Muscle layer of colon (tissue), 2 donors: ENCODE measurements at regions not wholly inside any gene's neighbourhood (a gene's known extent, or its start where the extent isn't known, plus 50 kb on each side); places are given as distances from the start of the nearest gene placed in this dataset.

Experiments
- H3K27ac ChIP-seq: one replicate; pipeline ENCODE4 v1.7.0; 2013; ENCODE audit warnings: low read depth, mild to moderate bottlenecking, low read length, moderate library complexity
- H3K27me3 ChIP-seq, 2 donors: one replicate each; pipeline ENCODE4 v1.7.0; 2013; ENCODE audit warnings: low read length in 2 of 2, mild to moderate bottlenecking in 2 of 2; ENCODE audit not compliant: insufficient read depth in 2 of 2, control insufficient read depth in 1 of 2
- H3K36me3 ChIP-seq: one replicate; pipeline ENCODE4 v1.7.0; 2013; ENCODE audit warnings: mild to moderate bottlenecking, low read length; ENCODE audit not compliant: insufficient read depth
- H3K4me1 ChIP-seq: one replicate; pipeline ENCODE4 v1.7.0; 2013; ENCODE audit warnings: mild to moderate bottlenecking, low read length; ENCODE audit not compliant: insufficient read depth
- H3K4me3 ChIP-seq, 2 donors: one replicate each; pipeline ENCODE4 v1.7.0; 2013; ENCODE audit warnings: low read length in 2 of 2, low read depth in 1 of 2, mild to moderate bottlenecking in 1 of 2, moderate library complexity in 1 of 2
- H3K9ac ChIP-seq: one replicate; pipeline ENCODE4 v1.7.0; 2013; ENCODE audit warnings: low read length
- H3K9me3 ChIP-seq: one replicate; pipeline ENCODE4 v1.7.0; 2013; ENCODE audit warnings: mild to moderate bottlenecking, low read length
- donor health status: abdominal sarcoma.
- donor health status: Adenocarcinoma of cecum.

GRCh38 chr12:125687403-125687802, 622.2 kb downstream of the AACS start:
- no peak overlapping the region for H3K27ac ChIP-seq
- H3K9me3 ChIP-seq, result no peaks in the 10 kb centered on the region
- H3K27me3 ChIP-seq, result no peaks in the 10 kb centered on the region
- H3K4me3 ChIP-seq, result no peak overlapping the region
- H3K4me1 ChIP-seq, result peaks cover 22% of the 10 kb centered on the region
- no peaks in the 10 kb centered on the region for H3K36me3 ChIP-seq
- no peak overlapping the region for H3K9ac ChIP-seq

- H3K27ac ChIP-seq, result no peak overlapping the region
- H3K4me1 ChIP-seq, result peaks cover 22% of the 10 kb centered on the region
- no peaks in the 10 kb centered on the region for H3K27me3 ChIP-seq
- H3K9ac ChIP-seq, result no peak overlapping the region
- no peaks in the 10 kb centered on the region for H3K36me3 ChIP-seq
- H3K9me3 ChIP-seq, result no peaks in the 10 kb centered on the region
- H3K4me3 ChIP-seq, result no peak overlapping the region
Observed at GRCh38 chr12:125687820-125688219, 622.6 kb downstream of the AACS start.

- Histone ChIP-seq H3K9ac (no peak overlapping the region), H3K36me3 (no peaks in the 10 kb centered on the region), H3K27ac (no peak overlapping the region), H3K4me3 (no peak overlapping the region), H3K4me1 (peaks cover 22% of the 10 kb centered on the region), H3K27me3 (no peaks in the 10 kb centered on the region), H3K9me3 (no peaks in the 10 kb centered on the region)
Observed at GRCh38 chr12:125688223-125688622, 623.0 kb downstream of the AACS start.

- H3K27ac ChIP-seq, result no peak overlapping the region
- H3K4me1 ChIP-seq, result peaks cover 22% of the 10 kb centered on the region
- no peak overlapping the region for H3K4me3 ChIP-seq
- H3K36me3 ChIP-seq, result no peaks in the 10 kb centered on the region
- no peak overlapping the region for H3K9ac ChIP-seq
- H3K9me3 ChIP-seq, result no peaks in the 10 kb centered on the region
- no peaks in the 10 kb centered on the region for H3K27me3 ChIP-seq
Observed at GRCh38 chr12:125688881-125689280, 623.6 kb downstream of the AACS start.

DNA sequence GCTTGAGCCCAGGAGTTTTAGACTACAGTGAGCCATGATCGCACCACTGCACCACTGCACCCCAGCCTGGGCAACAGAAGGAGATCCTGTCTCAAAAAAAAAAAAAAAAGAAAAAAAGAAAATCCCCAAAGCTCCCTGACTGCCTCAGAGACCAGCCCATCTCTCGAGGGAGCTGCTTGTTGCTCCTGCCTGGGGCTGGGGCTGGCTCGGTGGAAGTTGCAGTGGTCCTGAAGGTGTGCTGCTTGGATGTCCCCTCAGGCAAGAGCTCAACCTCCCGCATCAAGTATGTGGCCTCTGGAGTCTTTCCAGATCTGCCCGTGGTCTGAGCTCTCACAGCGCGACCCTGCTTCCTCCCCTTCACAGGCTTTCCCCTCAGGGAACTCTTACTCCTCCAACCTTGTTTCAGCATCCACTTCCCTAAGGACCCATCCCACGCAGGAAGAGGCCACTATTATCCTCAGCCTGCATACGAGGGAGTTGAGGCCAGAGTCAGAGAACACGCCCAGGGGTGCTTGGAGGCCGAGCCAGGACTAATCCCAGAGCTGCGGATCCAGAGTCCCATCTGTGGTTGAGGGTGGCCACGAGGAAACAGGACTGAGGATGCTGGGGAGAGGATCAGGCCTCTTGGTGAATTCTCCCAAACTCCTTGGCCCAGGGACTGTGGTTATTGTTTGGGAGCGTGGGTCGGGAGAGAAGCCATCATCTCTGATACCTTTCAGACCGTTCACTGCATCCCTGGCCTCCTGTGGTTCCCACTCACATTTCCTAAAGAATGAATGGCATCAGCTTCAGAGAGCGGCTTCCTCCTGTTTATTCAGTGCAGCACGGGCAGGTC, 624.6 kb downstream of the AACS start:
- H3K27ac ChIP-seq, result no peak overlapping the region
- H3K9ac ChIP-seq, result no peak overlapping the region

GRCh38 chr12:125690841-125691240, 625.6 kb downstream of the AACS start:
- Histone ChIP-seq H3K27me3 (no peaks in the 10 kb centered on the region), H3K9ac (no peak overlapping the region), H3K4me3 (no peak overlapping the region), H3K27ac (no peak overlapping the region), H3K4me1 (peaks cover 9% of the 10 kb centered on the region), H3K36me3 (no peaks in the 10 kb centered on the region), H3K9me3 (no peaks in the 10 kb centered on the region)

More for the DNA sequence above, 624.6 kb downstream of the AACS start:
- H3K27me3 ChIP-seq, result no peaks in the 10 kb centered on the region
- H3K4me1 ChIP-seq, result peaks cover 17% of the 10 kb centered on the region
- H3K36me3 ChIP-seq, result no peaks in the 10 kb centered on the region
- no peaks in the 10 kb centered on the region for H3K9me3 ChIP-seq
- no peak overlapping the region for H3K4me3 ChIP-seq

- Histone ChIP-seq H3K4me3 (no peak overlapping the region), H3K36me3 (no peaks in the 10 kb centered on the region), H3K4me1 (no peaks in the 10 kb centered on the region), H3K27ac (no peak overlapping the region), H3K9ac (no peak overlapping the region), H3K9me3 (no peaks in the 10 kb centered on the region), H3K27me3 (no peaks in the 10 kb centered on the region)
Observed at GRCh38 chr12:125696054-125696453, 630.8 kb downstream of the AACS start.

DNA sequence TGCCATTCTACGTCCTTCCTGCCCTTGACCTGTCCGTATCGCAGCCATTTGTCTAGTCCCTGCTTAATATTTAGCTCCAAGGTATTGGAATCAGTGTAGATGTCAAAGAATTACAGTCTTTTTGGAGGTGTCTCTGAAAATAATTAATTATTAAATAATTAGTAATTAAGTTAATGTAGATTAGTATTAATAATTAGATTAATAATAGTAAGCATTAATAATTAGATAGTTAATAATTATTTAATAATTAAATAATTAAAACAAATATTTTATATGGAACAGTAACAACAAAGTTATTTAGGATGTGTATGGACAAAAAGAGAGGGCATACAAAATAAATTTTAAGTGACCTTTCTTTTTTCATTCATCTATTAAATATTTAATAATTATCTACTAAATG, 639.6 kb downstream of the AACS start:
- H3K4me3 ChIP-seq, result no peak overlapping the region
- H3K27ac ChIP-seq, result no peak overlapping the region
- H3K9me3 ChIP-seq, result no peaks in the 10 kb centered on the region
- no peaks in the 10 kb centered on the region for H3K36me3 ChIP-seq
- no peaks in the 10 kb centered on the region for H3K27me3 ChIP-seq
- H3K4me1 ChIP-seq, result no peaks in the 10 kb centered on the region
- no peak overlapping the region for H3K9ac ChIP-seq

GRCh38 chr12:125720961-125721360, 655.7 kb downstream of the AACS start:
- H3K36me3 ChIP-seq, result no peaks in the 10 kb centered on the region
- no peaks in the 10 kb centered on the region for H3K27me3 ChIP-seq
- no peak overlapping the region for H3K9ac ChIP-seq
- no peak overlapping the region for H3K4me3 ChIP-seq
- no peaks in the 10 kb centered on the region for H3K4me1 ChIP-seq
- H3K9me3 ChIP-seq, result peaks cover 8% of the 10 kb centered on the region
- H3K27ac ChIP-seq, result no peak overlapping the region

DNA sequence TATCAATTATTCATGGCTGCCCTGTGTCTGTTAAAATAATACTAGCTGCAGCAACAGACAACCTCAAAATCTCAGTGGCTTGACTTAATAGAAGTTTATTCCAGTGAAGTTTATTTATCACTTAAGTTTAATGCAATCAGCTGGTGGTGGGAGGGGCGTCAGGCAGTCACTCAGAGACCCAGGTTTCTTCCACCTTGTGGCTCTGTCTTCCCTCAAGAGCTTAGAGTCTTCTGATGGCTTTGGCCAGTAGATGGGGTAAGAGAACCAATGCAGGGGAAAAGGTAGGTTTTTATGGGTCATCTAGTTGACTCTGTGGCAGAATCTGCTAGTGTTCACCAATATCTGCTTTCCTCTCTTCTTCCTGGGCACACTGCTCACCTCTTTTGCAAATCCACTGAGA, 668.9 kb downstream of the AACS start:
- no peaks in the 10 kb centered on the region for H3K27me3 ChIP-seq
- no peaks in the 10 kb centered on the region for H3K9me3 ChIP-seq
- no peak overlapping the region for H3K27ac ChIP-seq
- no peaks in the 10 kb centered on the region for H3K36me3 ChIP-seq
- H3K4me1 ChIP-seq, result no peaks in the 10 kb centered on the region
- H3K9ac ChIP-seq, result no peak overlapping the region
- H3K4me3 ChIP-seq, result no peak overlapping the region

GRCh38 chr12:125738211-125738610, 673.0 kb downstream of the AACS start:
- Histone ChIP-seq H3K9ac (no peak overlapping the region), H3K27ac (no peak overlapping the region), H3K4me1 (no peaks in the 10 kb centered on the region), H3K36me3 (no peaks in the 10 kb centered on the region), H3K27me3 (no peaks in the 10 kb centered on the region), H3K9me3 (no peaks in the 10 kb centered on the region), H3K4me3 (no peak overlapping the region)

- H3K9me3 ChIP-seq, result no peaks in the 10 kb centered on the region
- no peaks in the 10 kb centered on the region for H3K36me3 ChIP-seq
- H3K4me3 ChIP-seq, result no peak overlapping the region
- H3K9ac ChIP-seq, result no peak overlapping the region
- no peak overlapping the region for H3K27ac ChIP-seq
- H3K27me3 ChIP-seq, result no peaks in the 10 kb centered on the region
- no peaks in the 10 kb centered on the region for H3K4me1 ChIP-seq
Observed at GRCh38 chr12:125742413-125742812, 677.2 kb downstream of the AACS start.
